Ascending aorta (tissue), 2 donors: ENCODE measurements at regions not wholly inside any gene's neighbourhood (a gene's known extent, or its start where the extent isn't known, plus 50 kb on each side); places are given as distances from the start of the nearest gene placed in this dataset.

Experiments used
- DNase-seq, 2 donors: peaks; one replicate each; pipeline ENCODE4 v3.0.0-alpha.2; 2019; ENCODE audit warnings: low spot score in 2 of 2
- H3K27ac ChIP-seq, 2 donors: fragments of 200-600 bp; sonication (generic); one replicate each; pipeline ENCODE4 v1.5.1; 2016 to 2017; ENCODE audit warnings: mild to moderate bottlenecking in 1 of 2
- H3K27me3 ChIP-seq: fragments of 200-600 bp; sonication (generic); one replicate; pipeline ENCODE4 v1.5.1; 2017
- H3K36me3 ChIP-seq, 2 donors: fragments of 200-600 bp; sonication (generic); one replicate each; pipeline ENCODE4 v1.5.1; 2016
- H3K4me1 ChIP-seq, 2 donors: fragments of 200-600 bp; sonication (generic); one replicate each; pipeline ENCODE4 v1.5.1; 2016 to 2017; ENCODE audit warnings: mild to moderate bottlenecking in 1 of 2
- H3K4me3 ChIP-seq, 2 donors: fragments of 200-600 bp; sonication (generic); one replicate each; pipeline ENCODE4 v1.5.1; 2016 to 2017; ENCODE audit warnings: mild to moderate bottlenecking in 1 of 2
- H3K9me3 ChIP-seq, 2 donors: fragments of 200-600 bp; sonication (generic); one replicate each; pipeline ENCODE4 v1.5.1; 2016
- intact Hi-C: fragments of 100-400 bp; cut with DNase I; formaldehyde crosslinking; loops from one replicate; pipeline ENCODE4 v1.15.1; 2023
- TF ChIP-seq, protein P1 (sequence below), 3 experiments: fragments of 200-600 bp in 2 of 3; fragments of 450-650 bp in 1 of 3; sonication (generic) in 2 of 3; IDR thresholded peaks; one replicate each; pipeline ENCODE4 v1.5.1; 2016 to 2019; ENCODE audit warnings: antibody characterized with exemption in 3 of 3, mild to moderate bottlenecking in 1 of 3, moderate library complexity in 1 of 3

DNA sequence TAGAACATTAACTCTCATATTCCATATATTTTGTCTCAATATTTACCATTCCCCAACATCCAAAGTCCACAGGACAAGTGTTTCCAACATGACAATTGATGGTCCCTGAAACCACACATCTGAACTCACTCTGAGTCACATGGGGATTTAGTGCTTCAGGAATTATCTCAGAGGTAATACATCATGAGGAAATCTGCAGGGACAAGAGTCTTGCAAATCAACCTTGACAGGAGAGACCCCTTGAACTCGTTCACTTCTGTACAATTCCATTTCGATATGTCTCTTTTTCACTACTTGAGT, 119.7 kb upstream of the ABCA1 start:
- TF ChIP-seq, protein P1, sequence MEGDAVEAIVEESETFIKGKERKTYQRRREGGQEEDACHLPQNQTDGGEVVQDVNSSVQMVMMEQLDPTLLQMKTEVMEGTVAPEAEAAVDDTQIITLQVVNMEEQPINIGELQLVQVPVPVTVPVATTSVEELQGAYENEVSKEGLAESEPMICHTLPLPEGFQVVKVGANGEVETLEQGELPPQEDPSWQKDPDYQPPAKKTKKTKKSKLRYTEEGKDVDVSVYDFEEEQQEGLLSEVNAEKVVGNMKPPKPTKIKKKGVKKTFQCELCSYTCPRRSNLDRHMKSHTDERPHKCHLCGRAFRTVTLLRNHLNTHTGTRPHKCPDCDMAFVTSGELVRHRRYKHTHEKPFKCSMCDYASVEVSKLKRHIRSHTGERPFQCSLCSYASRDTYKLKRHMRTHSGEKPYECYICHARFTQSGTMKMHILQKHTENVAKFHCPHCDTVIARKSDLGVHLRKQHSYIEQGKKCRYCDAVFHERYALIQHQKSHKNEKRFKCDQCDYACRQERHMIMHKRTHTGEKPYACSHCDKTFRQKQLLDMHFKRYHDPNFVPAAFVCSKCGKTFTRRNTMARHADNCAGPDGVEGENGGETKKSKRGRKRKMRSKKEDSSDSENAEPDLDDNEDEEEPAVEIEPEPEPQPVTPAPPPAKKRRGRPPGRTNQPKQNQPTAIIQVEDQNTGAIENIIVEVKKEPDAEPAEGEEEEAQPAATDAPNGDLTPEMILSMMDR (IDR thresholded peaks at IDR 0.05) = no peak
- no peak for DNase-seq
- no peaks in the 10 kb centered on the region for H3K4me1 ChIP-seq
- H3K27ac ChIP-seq = no peak overlapping the region
- no peaks in the 10 kb centered on the region for H3K36me3 ChIP-seq
- H3K4me3 ChIP-seq = no peak overlapping the region
- intact Hi-C loops = no loop called here
- H3K9me3 ChIP-seq = no peaks in the 10 kb centered on the region
- no peaks in the 10 kb centered on the region for H3K27me3 ChIP-seq

DNA sequence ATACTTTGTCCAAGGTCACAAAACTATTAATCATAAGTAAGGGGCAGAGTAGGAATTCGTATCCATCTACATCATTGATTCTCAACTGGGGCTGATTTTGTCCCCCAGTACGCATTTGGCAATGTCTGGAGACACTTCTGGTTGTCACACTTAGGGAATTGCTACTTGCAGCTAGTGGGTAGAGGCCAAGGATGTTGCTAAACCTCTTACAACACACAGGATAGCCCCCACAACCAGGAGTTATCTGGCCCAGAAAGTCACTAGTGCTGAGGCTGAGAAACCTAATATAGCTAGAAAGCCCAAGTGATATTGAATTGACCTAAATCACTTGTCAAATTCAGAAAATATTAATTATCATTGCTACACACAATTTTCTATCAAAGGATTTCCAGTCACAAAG, 120.4 kb upstream of the ABCA1 start:
- Histone ChIP-seq H3K4me3 (no peak overlapping the region), H3K36me3 (no peaks in the 10 kb centered on the region), H3K27ac (no peak overlapping the region), H3K4me1 (no peaks in the 10 kb centered on the region), H3K27me3 (no peaks in the 10 kb centered on the region), H3K9me3 (no peaks in the 10 kb centered on the region)
- intact Hi-C loops = no loop called here
- no peak for DNase-seq
- TF ChIP-seq, protein P1 (IDR thresholded peaks at IDR 0.05) = no peak

DNA sequence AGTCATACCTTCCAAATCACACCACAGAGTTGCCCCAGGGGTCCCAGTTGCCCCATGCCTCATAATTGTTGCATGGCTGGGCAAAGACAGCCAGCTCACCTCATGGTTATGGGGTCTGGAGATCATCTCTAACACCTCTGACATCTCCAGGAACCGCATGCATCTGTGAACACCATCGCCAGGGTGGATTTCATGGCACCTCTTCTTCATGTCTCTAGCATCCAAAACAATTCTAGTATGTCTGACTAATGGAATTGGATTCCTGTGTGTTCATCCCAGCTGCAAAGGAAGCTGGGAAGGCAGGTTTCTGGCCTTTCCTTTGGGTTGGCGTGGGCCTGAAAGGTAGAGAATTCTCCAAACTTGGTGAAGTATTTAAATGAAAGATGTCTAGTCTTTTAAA, 122.3 kb upstream of the ABCA1 start:
- no peaks in the 10 kb centered on the region for H3K4me1 ChIP-seq
- TF ChIP-seq, protein P1 (IDR thresholded peaks at IDR 0.05) = no peak
- H3K36me3 ChIP-seq = no peaks in the 10 kb centered on the region
- H3K9me3 ChIP-seq = peaks cover 0 to 4% of the 10 kb centered on the region in 2 donors
- H3K27me3 ChIP-seq = no peaks in the 10 kb centered on the region
- DNase-seq = no peak
- H3K4me3 ChIP-seq = no peak overlapping the region
- H3K27ac ChIP-seq = no peak overlapping the region
- intact Hi-C loops = no loop called here

DNA sequence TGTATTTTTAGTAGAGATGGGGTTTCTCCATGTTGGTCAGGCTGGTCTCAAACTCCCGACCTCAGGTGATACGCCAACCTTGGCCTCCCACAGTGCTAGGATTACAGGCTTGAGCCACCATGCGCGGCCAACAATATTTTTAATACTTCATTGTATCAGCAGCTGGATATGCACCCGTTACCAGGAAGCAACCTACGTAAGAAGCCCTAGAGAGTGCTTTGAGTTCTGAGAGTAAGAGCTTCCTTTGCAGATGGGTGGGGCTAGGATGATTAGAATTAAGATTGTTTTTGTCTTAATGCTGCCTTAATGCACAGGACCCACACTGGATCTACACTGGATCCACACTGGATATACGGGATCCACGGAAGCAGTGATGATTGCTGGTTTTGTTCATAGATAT, 123.9 kb upstream of the ABCA1 start:
- no peaks in the 10 kb centered on the region for H3K36me3 ChIP-seq
- TF ChIP-seq, protein P1 (IDR thresholded peaks at IDR 0.05) = no peak
- H3K27ac ChIP-seq = no peak overlapping the region
- peaks cover 0 to 4% of the 10 kb centered on the region in 2 donors for H3K9me3 ChIP-seq
- no peak for DNase-seq
- H3K27me3 ChIP-seq = no peaks in the 10 kb centered on the region
- H3K4me1 ChIP-seq = no peaks in the 10 kb centered on the region
- H3K4me3 ChIP-seq = no peak overlapping the region
- intact Hi-C loops = no loop called here

DNA sequence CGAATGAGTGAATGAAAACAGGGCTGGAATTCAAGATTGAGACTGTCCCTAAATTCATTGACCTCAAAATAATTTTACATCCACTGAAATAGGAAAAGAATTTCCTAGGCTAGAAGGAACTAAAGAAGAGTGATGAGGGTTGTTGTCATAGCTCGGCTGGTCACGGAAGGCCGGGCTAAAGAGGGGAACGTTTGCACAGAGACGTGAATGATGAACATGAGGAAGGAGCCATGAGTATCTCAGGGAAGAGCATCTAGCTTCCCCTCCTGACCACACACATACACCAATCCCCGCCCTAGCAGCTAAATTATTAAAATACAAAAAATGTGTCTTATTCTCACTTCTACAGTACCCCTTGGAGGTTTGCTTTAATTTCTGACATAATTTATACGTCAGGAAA, 124.4 kb upstream of the ABCA1 start:
- intact Hi-C loops = no loop called here
- Histone ChIP-seq H3K27ac (no peak overlapping the region), H3K9me3 (peaks cover 0 to 4% of the 10 kb centered on the region in 2 donors), H3K36me3 (no peaks in the 10 kb centered on the region), H3K27me3 (no peaks in the 10 kb centered on the region), H3K4me3 (no peak overlapping the region), H3K4me1 (no peaks in the 10 kb centered on the region)
- TF ChIP-seq, protein P1 (IDR thresholded peaks at IDR 0.05) = no peak
- DNase-seq = no peak

DNA sequence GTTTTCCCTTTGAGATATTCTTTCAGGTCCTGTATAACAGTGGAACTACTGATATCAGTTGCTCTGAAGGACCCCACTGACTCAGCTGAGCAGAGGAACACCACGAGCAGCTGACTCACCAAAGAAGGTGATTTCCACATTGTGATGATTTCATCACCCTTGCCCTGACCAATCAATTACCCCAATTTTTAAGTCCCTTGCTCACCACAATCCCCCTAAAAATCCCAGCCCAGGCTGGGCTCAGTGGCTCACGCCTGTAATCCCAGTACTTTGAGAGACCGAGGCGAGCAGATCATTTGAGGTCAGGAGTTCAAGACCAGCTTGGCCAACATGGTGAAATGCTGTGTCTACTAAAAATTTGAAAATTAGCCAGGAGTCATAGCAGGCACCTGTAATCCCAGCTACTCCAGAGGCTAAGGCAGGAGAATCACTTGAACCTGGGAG, 125.3 kb upstream of the ABCA1 start:
- H3K36me3 ChIP-seq = no peaks in the 10 kb centered on the region
- H3K9me3 ChIP-seq = peaks cover 0 to 4% of the 10 kb centered on the region in 2 donors
- H3K4me1 ChIP-seq = no peaks in the 10 kb centered on the region
- H3K27ac ChIP-seq = no peak overlapping the region
- H3K4me3 ChIP-seq = no peak overlapping the region
- no peak for DNase-seq
- no peaks in the 10 kb centered on the region for H3K27me3 ChIP-seq
- intact Hi-C loops = no loop called here
- TF ChIP-seq, protein P1 (IDR thresholded peaks at IDR 0.05) = no peak
